GM21528 (cell line): ENCODE measurements at regions not wholly inside any gene's neighbourhood (a gene's known extent, or its start where the extent isn't known, plus 50 kb on each side); places are given as distances from the start of the nearest gene placed in this dataset.

Experiments
- ATAC-seq: cut with Tn5 transposase; IDR thresholded peaks from one replicate; pipeline ENCODE4 v1.9.1; 2021; ENCODE audit warnings: mild to moderate bottlenecking, moderate library complexity; ENCODE audit not compliant: unreplicated experiment, low FRiP score

DNA sequence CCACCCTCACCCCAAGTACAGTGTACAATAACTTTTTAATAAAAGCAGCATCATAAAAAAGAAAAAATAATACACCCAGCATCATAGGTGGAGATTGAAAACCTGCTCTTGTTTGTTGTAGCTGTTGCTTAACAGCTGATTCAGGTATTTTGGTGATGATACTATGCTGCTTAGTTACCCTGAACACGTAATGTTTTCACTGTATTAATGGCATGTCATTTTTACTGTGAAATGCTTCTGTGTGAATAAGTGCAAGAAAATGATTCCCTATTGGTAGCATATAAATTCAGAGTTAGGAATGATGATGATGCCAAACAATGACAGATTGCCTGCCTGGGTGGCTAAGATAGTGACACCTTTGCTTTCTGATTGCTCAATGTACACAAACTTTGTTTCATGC lies 405.7 kb downstream of the HDGFL1 start:
- no peak for ATAC-seq

DNA sequence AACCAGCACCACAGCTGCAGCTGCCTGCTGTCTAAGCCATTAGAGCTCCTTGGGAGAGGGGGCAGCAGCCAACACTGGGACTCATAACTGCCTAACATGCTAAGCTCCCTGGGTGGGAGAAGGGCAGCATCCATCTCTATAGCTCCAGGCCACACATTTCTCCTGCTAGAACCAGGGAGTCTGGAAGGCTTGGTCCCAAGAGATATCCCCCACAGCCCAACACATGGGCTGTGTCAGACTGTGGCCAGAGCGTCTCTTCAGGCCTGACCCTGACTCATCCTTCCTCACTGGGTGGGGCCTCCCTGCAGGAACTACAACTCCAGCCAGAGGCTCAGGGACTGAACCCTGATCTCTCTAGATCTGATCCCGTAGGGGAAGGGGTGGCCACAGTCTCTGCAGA lies 411.1 kb downstream of the HDGFL1 start:
- ATAC-seq, result no peak

DNA sequence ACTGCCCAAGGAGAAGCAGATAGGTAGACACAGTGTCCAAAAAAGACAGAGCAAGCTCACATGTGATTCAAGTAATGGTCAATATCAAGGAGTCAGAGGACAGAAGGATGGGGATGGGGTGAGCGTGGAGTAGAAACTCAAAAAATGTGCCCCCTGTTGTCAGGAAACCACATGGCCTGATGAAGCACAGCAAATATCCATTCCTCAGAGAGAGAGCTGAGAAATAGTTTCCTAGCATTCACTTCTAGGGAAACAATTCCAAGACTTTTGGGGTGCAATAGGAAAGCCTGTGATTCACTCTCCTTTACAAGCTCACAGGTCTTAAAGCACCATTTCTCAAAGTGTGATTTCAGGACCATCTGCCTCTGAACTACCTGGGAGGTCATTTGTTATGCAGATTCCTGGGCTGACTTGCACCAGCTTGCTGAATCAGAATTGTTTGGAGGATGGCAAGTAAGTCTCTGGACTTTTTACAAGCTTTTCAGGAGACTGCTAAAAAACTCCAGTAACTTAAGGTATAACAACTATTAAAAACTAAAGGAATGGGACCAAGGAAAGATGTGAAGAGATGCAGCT lies 432.8 kb downstream of the HDGFL1 start:
- ATAC-seq, result no peak

DNA sequence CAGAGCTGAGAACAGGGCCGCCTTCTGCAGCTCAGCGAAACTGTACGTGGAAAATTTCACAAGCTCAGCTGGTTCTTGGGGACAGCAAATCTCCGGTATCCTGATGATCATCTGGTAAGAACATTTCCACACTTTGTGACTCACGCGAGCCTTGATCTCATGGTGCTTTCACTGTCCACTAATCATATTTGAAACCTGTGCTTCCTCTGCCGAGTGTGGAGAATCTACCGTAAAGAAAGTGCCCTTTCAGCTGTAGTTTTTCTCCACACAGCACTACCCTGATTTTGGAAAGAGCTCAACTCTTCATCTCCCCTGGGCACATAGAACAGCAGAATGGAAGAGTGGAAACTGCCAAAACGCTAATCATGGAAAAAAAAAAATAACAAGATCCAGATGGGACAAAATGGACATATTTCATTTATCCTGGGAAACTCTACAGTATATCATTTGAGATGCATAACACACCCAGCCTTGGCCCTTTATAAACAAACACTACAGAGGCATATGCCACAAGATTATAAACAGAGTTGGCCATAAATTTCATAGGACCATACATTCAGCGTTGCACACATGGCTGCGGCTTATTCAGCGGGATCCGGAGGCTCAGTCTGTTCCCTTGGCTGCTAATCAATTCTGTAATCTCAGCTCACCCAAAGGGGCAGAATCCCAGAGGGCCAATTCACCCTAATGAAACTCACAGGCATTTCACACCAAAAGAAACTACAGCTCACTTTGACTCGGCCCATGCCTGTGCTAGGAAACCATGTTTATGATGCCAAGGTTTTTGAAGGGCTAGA lies 434.5 kb downstream of the HDGFL1 start:
- ATAC-seq, result no peak

DNA sequence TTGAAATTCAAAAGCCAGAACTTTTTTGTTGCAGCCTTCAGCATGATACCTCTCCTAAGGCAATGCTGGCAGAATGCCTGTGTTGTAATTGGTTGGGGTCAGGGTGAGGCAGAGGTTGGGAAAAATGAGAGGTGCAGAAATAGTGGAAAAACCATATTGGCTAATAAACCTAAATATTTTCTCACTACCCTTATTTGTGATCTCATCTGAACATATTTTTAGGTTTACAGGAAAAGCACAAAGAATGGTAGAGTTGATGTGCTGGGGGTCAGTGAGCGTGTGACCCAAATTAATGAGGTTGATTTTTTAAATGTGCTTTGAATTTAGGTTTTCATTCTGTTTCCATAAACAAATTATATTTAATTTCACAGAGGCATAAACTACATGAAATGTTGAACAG lies 437.3 kb downstream of the HDGFL1 start:
- no peak for ATAC-seq

DNA sequence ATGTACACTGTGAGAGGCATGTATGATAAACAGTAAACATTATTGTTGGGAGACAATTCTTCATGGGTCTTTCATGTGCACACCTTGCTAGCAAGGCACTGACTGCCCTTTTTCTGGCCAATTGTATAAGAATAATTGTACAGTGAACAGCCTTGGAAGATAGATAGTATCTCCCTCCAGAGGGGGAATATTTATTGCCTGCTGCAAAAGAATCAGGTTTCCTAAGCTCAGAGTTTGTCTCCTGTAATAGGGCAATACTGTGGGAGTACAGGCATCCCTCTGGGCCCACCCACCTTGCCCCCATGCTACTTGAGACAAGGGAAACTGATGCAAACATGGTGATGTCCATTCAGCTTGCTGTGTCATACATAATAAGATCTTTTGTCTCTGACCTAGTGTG lies 442.2 kb downstream of the HDGFL1 start:
- ATAC-seq, result no peak

DNA sequence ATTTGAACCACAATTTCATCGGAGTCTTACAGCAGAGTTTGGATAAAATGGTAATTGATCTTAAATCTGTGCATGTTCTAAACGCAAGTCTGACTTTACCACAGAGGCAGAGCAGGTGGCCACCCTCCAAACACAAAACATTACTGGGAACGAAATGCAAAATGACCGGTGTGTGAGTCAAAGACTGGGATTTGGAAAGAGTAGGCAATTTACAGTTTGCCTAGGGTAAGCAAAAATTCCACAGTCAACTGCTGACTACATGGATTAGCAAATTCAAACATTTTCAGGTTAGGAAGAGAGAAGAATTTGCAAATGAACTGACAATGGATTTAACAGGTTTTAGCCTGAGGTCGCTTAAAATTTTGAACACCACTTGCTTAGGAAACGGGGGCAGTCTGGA lies 444.4 kb downstream of the HDGFL1 start:
- ATAC-seq, result no peak

DNA sequence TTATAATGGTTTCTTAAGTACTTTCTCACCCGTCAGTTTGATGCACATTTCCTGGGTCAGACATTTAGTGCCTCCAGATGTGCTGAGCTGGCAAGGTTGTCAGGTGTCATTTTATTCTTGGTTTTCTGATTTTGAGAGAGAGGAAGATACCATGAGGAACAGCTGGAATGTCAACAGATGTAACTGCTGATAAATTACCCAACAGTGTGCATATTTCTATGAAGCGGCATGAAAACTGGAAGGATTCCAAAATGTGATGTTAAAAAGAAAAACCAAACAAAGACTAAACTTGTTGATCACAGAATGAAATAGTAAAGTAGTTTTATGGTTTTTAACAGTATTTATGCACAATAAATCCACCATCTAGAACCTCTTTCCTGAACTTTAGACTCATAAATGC lies 447.3 kb downstream of the HDGFL1 start:
- ATAC-seq, result no peak

DNA sequence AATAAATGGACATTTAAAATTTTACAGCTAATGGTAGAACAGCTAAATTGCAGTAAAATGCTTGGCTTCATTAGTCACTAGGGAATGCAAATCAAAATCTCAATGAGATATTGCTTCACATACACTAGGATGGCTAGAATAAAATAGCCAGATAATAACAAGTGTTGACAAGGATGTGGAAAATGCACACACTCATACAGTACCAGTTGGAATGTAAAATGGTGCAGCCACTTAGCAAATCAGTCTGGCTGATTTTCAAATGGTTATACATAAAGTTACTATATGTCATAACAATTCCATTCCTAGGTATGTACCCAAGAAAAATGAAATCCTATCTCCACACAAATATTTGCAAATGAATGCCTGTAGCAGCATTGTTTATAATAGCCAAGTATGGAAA lies 452.1 kb downstream of the HDGFL1 start:
- ATAC-seq, result no peak

DNA sequence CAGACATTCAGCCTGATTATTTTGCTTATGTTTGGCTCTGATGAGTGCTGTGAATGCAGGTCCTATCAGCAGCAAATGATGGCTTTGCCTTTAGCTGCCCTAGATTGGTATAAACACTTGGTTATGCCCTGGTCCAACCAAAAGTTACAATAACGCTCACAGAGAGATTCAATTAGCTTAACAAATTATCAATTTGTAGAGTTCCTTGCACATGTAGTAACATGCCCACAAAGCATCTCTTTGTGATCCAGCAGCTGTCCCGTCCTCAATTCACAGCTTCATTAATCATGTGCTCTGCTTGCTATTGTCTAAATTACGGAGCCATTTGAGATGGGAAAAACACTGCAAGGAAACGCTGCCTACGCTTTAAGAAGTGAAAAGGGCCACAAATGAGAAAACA lies 457.9 kb downstream of the HDGFL1 start:
- no peak for ATAC-seq

DNA sequence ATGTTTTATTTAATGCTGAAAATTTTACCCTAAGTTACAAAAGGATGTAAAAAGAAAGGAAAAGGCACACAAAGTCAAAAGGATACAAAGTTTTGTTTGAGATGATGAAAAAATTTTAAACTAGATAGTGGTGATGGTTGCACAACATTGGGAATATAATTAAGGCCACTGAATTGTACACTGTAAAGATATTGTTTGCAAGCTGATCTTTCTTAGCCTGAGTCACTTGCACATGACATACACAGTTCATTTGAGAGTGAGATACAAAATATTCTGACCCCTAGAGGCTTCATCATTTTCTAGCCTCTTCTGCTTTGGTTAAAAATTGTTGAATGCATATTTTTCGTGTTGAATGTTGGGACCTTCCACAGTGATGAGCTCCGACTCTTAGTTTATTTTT lies 462.6 kb downstream of the HDGFL1 start:
- ATAC-seq, result no peak

DNA sequence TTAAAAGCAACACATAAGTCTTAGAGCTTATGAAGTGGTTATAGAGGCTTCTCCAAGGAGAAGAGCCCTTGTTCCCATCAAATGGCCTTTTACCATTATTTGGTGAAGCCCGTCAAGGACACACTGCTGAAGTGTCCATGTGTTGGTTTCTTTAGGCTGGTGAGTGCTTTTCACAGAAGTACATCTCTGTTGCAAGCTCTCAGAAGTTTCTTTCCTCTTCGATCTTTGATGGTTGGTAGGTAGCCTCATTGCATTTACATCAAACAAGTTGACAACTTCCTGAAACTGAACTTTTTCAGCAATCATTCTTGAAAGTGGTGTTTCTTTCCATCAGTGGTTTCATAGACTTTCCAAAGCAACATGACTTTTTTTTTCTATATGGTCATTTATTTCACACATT lies 465.6 kb downstream of the HDGFL1 start:
- no peak for ATAC-seq

DNA sequence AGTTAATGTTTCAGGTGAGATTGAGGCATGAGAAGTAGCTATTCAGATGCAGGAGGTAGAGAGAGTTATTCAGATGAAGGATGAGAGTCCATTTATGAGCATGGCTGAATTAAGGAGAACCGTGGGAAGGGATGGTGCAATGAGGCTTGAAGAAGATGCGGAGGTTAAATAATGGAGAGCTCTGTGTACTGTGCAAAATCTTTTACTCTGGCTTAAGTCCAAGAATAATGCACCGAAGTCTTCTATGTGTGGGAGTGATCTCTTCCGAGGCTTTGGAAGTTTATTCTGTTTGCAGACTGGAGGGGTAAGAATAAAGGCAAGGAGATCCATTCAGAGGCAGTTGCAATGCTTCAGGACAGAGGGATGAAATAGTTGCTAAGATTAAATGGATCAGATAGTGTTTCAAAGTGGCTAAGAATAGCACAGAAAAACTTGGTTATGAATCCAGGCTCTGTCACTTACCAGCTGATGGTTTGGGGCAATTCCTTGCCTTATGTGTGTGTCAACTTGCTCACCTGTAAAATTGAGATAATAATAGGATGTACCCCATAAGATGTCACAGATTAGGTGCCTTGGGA lies 467.1 kb downstream of the HDGFL1 start:
- no peak for ATAC-seq

DNA sequence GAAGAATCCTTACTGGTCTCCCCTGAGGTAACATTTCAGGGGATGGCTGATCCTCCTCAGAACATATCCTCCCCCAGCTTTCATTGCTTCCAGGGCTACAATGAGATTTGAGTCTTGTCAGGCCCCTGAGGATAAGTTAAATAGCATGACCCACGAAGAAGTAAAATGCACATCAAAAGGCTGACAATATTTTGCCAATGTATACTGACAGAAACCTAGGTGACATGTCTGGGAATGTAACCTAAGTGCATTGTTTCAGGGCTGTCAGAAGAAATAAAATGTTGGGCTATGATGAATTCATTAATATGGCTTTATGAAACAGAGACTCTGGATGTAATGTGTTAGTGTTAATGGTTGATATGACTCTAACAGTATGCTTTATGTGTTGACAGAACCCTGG lies 471.5 kb downstream of the HDGFL1 start:
- no peak for ATAC-seq

DNA sequence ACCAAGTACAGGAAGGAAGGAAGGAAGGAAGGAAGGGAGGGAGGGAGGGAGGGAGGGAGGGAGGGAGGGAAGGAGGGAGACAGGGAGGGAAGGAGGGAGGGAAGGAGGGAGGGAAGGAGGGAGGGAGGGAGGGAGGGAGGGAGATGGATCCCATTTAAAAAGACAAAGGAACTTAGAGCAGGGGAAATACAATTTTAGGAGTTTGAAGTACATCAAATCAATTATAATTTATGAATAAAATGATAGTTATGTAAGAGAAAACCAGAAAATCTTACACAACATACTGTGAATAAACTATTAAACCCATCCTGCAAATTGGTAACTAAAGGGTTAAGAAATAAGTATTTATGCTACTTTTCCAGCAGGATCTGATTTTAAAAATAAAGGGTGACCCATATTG lies 475.9 kb downstream of the HDGFL1 start:
- ATAC-seq, result no peak

DNA sequence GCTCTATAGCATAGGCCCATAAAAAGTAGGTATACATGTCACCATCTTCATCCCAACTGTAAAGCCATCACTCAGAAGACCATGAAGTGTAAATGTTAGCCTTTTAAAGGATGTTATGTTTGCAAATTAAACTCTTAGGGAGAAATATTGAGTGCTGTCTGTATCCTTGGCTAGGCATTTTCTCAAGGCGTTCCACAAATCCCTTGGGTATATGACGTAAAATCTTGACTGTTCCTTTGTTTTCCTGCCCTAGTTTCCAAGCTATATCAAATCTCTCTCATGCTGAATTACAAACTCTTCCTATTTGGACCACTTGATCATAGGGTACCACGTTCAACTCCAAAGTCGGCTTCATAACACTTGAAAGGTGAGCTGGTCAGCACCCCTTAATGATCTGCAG lies 486.2 kb downstream of the HDGFL1 start:
- ATAC-seq, result no peak

DNA sequence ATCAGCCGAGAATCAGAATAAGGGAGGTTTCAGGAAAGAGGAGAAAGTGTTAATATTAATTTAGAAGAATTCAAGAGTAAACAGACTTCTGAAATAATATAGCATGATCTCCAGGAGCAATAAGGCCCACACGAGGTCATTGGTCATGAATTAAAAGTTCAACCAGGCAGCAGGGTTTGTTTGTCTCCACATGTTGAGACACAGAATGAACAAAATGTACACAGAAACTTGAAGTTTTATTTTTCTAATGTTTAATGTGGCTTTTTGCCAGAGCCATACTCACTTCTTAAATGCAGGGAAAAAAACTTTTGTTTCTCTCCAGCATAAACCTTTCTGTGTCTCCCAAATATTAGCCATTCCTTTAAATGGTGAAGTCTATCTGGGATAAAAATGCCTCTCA lies 504.5 kb downstream of the HDGFL1 start:
- no peak for ATAC-seq

DNA sequence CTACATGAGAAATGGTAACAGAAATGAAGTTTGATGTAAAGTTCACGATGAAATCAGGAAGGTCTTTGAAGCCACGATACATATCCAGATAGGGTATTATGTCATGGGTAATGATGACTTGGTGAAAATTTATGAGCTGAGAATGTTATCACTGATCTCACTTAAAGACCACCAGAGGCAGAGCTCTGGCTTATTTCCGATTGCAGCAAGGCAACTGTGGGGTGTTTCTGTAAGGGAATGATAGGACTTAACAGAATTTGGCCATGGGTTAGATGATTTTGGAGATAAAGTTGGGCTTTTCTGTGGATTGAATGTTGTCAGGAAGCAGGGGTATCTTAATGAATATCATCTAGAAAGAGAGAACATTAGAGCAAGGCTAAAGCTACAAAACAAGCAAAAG lies 508.4 kb downstream of the HDGFL1 start:
- no peak for ATAC-seq

DNA sequence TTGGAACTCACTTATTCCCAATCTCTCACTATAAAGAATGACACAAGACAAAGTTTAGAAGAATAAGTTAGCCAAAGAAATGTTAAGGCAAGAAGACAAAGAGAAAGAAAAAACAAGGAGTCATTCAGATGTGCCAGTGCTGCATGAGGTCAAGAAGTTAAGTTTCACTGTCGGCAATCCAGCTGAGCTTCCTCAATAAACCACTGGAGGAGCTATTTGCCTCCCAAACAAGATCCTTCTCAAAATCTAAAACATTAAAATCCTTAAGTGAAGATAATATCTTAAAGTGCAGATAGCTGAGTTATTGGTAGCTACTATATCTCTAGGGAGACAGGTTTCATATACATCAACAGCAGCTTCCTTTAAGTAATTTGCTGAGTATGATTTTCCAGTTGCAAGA lies 512.3 kb downstream of the HDGFL1 start:
- ATAC-seq, result no peak

DNA sequence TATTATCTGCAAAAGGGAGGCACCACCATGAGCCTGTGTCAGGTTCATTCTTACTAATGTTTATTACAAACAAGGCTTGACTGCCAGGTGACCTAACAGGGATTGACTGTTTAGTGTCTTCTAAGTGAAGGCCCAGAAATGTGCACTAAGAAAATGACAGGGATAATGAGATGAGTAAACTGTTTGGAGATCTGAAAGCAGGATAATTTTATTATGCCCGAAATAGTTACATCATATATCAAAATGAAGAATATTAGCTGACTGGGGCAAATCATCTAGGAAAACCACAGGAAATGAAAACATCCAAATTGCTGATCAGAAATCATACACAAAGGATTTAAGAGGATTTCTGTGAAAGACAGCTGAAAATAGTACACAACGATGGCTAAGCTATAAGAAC lies 516.7 kb downstream of the HDGFL1 start:
- ATAC-seq, result no peak

DNA sequence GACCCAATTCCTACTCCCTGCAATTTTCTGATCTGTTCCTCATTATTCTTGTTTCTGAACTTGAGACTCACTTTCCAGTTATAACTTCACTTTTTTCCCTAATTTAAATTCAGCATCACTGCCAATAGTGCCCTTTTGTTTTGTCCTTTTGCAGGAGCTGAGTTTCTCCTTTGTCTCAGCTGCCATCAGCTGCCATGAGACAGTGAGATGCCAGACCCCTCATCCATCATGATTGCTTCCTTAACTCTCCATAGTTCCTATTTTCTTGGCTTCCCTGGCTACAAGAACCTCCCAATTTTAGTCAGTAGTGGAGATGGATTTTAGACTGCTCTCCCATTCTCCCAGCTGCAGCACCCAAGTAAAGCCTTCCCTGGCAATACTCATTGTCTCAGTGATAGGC lies 518.1 kb downstream of the HDGFL1 start:
- no peak for ATAC-seq

DNA sequence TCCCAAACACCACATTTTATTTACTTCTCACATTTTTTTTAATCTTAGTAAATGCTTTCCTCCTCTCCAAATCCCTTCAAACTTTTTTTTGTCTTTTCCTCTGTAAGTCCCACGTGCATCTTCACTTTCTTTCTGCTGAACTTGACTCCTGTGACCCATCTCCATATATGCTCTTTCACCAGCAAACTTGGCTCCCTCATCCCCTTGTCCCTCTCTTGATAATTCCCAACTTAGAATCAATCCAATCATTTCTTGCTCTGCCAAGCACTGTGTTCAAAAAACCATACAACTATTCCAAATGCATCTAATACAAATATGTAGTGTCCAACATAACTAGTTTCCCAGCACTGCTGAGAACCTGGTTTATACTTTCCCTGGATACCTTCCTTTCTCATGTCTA lies 519.4 kb downstream of the HDGFL1 start:
- ATAC-seq, result no peak
